ENCODE measurements at regions not wholly inside any gene's neighbourhood (a gene's known extent, or its start where the extent isn't known, plus 50 kb on each side); places are given as distances from the start of the nearest gene placed in this dataset.

- TF ChIP-seq, protein P1, sequence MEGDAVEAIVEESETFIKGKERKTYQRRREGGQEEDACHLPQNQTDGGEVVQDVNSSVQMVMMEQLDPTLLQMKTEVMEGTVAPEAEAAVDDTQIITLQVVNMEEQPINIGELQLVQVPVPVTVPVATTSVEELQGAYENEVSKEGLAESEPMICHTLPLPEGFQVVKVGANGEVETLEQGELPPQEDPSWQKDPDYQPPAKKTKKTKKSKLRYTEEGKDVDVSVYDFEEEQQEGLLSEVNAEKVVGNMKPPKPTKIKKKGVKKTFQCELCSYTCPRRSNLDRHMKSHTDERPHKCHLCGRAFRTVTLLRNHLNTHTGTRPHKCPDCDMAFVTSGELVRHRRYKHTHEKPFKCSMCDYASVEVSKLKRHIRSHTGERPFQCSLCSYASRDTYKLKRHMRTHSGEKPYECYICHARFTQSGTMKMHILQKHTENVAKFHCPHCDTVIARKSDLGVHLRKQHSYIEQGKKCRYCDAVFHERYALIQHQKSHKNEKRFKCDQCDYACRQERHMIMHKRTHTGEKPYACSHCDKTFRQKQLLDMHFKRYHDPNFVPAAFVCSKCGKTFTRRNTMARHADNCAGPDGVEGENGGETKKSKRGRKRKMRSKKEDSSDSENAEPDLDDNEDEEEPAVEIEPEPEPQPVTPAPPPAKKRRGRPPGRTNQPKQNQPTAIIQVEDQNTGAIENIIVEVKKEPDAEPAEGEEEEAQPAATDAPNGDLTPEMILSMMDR (IDR thresholded peaks at IDR 0.05; ENCODE audit: control insufficient read depth, extremely low read depth, insufficient read depth) = no peak
- no peak for DNase-seq (ENCODE audit: low read depth)
- H3K4me3 ChIP-seq (ENCODE audit: low read depth, low read length) = no peak overlapping the region
Measured at GRCh38 chr13:59360108-59360507, 803.6 kb downstream of the DIAPH3 start.

DNA sequence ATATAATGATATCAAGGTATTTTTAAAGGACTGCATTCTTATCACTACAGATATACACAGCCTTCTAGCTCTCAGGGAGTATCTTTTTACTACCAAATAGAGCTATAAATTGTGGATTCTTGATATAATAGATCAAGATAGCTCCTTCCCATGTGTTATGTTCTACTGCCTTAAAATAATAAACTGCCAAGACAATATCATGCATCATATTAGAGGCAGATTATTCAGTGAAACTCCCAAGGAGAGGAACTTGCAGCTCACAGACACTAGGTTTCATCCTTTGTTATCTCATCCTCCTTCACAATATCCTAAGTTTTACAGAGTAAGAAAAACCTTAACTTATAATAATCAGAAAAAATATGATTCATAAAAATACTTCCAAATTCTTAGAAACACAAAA is 802.8 kb downstream of the DIAPH3 start:
- DNase-seq (ENCODE audit: low read depth) = no peak
- TF ChIP-seq, protein P1 (IDR thresholded peaks at IDR 0.05; ENCODE audit: control insufficient read depth, extremely low read depth, insufficient read depth) = no peak
- H3K4me3 ChIP-seq (ENCODE audit: low read depth, low read length) = no peak overlapping the region

- TF ChIP-seq, protein P1 (IDR thresholded peaks at IDR 0.05; ENCODE audit: control insufficient read depth, extremely low read depth, insufficient read depth) = no peak
Measured at GRCh38 chr13:59363313-59363712, 800.4 kb downstream of the DIAPH3 start.

DNA sequence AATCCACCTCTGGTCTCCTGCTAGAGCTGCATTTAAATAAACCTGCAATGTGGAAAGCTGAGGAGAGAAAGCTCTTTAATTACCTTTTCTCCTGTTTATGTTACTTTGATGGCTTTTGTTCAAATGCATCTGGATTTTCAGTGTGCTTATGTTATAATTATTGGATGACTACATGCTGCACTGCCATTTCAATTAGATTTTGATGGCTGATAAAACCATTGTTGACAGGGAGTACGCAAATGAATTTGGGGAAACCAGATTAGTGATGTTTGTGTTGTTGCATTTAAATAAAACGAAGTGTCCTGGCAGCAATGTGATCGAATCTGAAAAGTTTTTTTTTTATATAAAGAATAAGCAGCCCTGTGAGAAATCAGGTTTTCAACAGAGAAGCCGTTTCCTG is 799.8 kb downstream of the DIAPH3 start:
- TF ChIP-seq, protein P1 (IDR thresholded peaks at IDR 0.05; ENCODE audit: control insufficient read depth, extremely low read depth, insufficient read depth) = no peak

More at GRCh38 chr13:59363313-59363712, 800.4 kb downstream of the DIAPH3 start:
- no peak overlapping the region for H3K4me3 ChIP-seq (ENCODE audit: low read depth, low read length)
- DNase-seq (ENCODE audit: low read depth) = no peak

GRCh38 chr13:59364641-59365085 is 799.1 kb downstream of the DIAPH3 start:
- DNase-seq (ENCODE audit: low read depth) = no peak
- H3K4me3 ChIP-seq (ENCODE audit: low read depth, low read length) = no peak overlapping the region
- TF ChIP-seq, protein P1 (IDR thresholded peaks at IDR 0.05; ENCODE audit: control insufficient read depth, extremely low read depth, insufficient read depth) = no peak

More for the DNA sequence above, 799.8 kb downstream of the DIAPH3 start:
- no peak for DNase-seq (ENCODE audit: low read depth)
- H3K4me3 ChIP-seq (ENCODE audit: low read depth, low read length) = no peak overlapping the region

GRCh38 chr13:59367467-59367866 is 796.3 kb downstream of the DIAPH3 start:
- no peak for DNase-seq (ENCODE audit: low read depth)
- no peak overlapping the region for H3K4me3 ChIP-seq (ENCODE audit: low read depth, low read length)
- TF ChIP-seq, protein P1 (IDR thresholded peaks at IDR 0.05; ENCODE audit: control insufficient read depth, extremely low read depth, insufficient read depth) = no peak

GRCh38 chr13:59367904-59368303 is 795.8 kb downstream of the DIAPH3 start:
- TF ChIP-seq, protein P1 (IDR thresholded peaks at IDR 0.05; ENCODE audit: control insufficient read depth, extremely low read depth, insufficient read depth) = no peak
- DNase-seq (ENCODE audit: low read depth) = no peak
- no peak overlapping the region for H3K4me3 ChIP-seq (ENCODE audit: low read depth, low read length)

Measured in LNCaP clone FGC (cell line).